Loucy (cell line): ENCODE measurements at regions not wholly inside any gene's neighbourhood (a gene's known extent, or its start where the extent isn't known, plus 50 kb on each side); places are given as distances from the start of the nearest gene placed in this dataset.

Experiments
- EZH2phosphoT487 ChIP-seq: fragments of 200-600 bp; IDR thresholded peaks from 2 replicates; pipeline ENCODE4 v1.6.1; 2018; ENCODE audit warnings: antibody characterized with exemption, mild to moderate bottlenecking, moderate library complexity, borderline replicate concordance
- TF ChIP-seq, protein P1 (sequence below): fragments of 200-600 bp; sonication (generic); conservative IDR thresholded peaks from 2 replicates; pipeline ENCODE4 v1.5.1; 2014; ENCODE audit warnings: mild to moderate bottlenecking, antibody characterized with exemption, low read length

DNA sequence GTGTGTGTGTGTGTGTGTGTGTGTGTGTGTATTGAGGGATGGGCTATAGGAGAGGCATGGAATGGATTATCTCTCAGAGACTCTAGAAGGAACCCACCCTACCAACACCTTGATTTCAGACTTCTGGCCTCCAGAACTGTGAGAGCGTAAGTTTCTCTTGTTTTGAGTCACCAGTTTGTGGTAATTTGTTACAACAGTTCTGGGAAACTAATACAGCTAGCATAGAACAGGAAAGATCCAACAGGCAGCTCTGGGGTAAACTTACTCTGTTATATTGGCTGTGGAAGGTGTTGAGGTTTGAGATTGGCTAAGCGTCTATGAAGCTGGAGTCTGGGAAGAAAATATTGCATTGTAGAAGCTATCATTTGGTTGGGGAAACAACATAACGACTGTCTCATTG is 334.3 kb downstream of the AACS start:
- TF ChIP-seq, protein P1, sequence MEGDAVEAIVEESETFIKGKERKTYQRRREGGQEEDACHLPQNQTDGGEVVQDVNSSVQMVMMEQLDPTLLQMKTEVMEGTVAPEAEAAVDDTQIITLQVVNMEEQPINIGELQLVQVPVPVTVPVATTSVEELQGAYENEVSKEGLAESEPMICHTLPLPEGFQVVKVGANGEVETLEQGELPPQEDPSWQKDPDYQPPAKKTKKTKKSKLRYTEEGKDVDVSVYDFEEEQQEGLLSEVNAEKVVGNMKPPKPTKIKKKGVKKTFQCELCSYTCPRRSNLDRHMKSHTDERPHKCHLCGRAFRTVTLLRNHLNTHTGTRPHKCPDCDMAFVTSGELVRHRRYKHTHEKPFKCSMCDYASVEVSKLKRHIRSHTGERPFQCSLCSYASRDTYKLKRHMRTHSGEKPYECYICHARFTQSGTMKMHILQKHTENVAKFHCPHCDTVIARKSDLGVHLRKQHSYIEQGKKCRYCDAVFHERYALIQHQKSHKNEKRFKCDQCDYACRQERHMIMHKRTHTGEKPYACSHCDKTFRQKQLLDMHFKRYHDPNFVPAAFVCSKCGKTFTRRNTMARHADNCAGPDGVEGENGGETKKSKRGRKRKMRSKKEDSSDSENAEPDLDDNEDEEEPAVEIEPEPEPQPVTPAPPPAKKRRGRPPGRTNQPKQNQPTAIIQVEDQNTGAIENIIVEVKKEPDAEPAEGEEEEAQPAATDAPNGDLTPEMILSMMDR = no peak
- TF ChIP-seq EZH2phosphoT487 = no peak
